GM19324 (cell line): ENCODE measurements at regions not wholly inside any gene's neighbourhood (a gene's known extent, or its start where the extent isn't known, plus 50 kb on each side); places are given as distances from the start of the nearest gene placed in this dataset.
"Not testable (repeated sequence)": the region's sequence is repeated elsewhere in the genome, so short reads cannot be mapped to it uniquely, and the experiment has no call there.

ENCODE experiments used
- ATAC-seq: cut with Tn5 transposase; IDR thresholded peaks from one replicate; pipeline ENCODE4 v1.9.1; 2021; ENCODE audit warnings: mild to moderate bottlenecking, moderate library complexity; ENCODE audit not compliant: unreplicated experiment, low FRiP score

- ATAC-seq = not testable (repeated sequence)
These were observed 299.3 kb downstream of the BCOR start for GRCh38 chrX:39798488-39798887.

DNA sequence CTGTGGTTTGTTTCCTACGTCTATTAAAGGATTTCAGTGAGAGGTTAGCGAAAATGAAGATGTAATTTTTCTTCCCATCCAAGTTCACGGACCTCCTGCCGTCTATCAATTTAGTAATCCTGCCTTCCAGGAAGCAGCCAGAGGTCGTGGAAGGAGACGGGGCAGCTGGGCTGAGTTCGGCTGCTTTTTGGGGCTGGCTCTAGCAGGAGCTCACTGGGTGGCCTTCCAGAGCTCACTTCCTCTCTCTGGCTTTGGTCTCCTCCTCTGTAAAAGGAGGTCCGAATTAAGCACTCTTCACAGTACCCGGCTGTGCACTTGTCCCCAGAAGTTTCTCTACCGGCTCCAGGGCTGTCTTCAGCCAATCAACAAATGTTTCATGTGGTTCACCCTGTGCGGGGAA lies 295.4 kb downstream of the BCOR start:
- ATAC-seq = no peak

DNA sequence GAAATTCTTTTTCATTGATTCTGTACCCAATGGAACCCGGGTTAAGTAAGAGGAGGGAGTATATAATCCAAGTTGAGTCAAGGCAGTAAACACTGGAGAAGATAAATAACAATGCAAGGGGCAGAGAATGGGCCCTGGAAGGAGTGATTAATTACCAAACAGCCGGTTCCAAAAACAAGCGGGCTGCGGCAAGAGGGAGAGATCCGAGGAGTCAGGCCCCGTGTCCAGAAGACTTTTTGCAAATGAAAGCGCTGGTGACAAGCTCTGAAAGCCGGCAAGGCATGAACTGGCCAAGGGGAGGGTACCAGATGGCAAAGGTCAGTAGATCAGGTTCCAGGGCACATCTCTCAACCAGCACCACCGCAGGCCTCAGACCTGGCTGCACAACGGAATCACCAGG lies 294.9 kb downstream of the BCOR start:
- no peak for ATAC-seq

GRCh38 chrX:39805022-39805421 lies 292.7 kb downstream of the BCOR start:
- no peak for ATAC-seq

DNA sequence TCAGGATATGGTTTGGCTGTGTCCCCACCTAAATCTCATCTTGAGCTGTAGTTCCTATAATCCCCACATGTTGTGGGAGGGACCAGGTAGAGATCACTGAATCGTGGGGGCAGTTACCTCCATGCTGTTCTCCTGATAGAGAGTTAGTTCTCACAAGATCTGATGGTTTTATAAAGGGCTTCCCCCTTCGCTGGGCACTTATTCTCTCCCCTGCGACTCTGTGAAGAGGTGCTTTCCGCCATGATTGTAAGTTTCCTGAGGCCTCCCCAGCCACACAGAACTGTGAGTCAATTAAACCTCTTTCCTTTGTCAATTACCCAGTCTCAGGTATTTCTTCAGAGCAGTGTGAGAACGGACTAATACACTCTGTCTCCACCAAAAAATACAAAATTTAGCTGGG lies 291.9 kb downstream of the BCOR start:
- no peak for ATAC-seq

- ATAC-seq = no peak
These were observed 289.3 kb downstream of the BCOR start for GRCh38 chrX:39808471-39808917.

DNA sequence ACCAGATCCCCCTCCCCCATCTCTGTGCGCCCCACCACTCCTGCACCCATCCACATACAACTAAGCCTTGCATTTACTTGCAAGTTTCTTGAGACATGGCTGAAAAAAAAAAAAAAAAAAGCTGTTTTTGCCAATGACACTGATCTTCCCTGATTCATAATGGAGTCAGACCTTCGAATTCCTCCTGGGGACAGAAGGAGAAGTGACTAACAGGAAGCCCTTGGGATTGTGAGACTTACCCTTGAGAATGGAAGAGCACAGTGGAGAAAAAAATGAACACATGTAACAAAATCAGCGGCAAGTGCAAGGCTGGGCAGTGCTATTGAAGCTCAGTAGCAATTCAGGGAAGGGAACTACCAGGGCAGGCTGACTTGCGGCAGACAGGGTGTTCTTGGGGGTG lies 288.4 kb downstream of the BCOR start:
- no peak for ATAC-seq

GRCh38 chrX:39810901-39811300 lies 286.9 kb downstream of the BCOR start:
- no peak for ATAC-seq

DNA sequence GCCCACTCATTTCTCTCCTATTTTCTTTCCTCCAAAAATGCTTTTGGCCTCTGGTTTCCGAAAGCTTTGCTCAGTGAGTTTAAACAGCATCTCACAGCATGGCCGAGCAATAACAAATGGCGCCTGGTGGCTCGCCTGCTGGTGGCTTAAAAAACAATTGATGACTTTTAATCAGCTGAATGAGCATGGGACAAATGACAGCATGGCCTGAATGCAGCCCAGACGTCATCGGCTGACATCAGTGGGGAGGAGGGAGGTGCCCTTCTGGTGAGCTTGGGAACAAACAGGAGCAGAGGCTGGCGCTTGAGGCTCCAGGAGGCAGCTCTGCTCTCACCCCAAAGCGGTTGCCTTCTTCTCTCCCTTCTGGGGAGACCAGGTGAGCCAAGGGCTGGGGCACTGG lies 286.4 kb downstream of the BCOR start:
- ATAC-seq = no peak

DNA sequence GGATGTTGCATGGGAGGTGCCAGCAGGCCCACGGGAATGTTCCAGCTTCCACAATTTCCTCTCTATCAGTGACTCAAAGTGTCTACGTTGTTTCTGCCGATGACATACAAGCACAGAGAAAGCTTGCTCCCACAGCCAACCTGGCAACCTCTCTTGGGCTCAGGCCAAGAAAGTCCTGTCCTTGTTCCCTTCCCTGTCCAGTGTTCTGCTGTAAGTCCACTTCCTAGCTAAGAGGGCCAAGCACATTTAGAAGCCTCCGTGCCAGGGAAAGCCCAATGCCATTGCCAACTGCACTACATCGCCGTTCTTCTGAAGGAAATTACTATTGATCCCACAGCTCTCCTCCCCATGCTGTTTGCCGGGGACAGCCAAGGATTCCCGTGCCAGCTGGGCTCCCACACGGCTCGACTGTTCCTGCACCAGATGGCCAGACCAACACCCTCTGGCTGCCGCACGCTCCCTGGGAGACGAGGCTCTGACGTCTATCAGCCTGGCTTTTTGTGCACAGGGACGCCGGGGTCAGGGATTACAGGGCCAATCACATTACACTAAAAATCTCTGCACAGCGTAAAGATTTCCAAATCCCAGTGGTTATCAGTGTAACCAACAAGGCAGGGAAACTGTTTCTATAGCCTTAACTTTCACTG lies 284.0 kb downstream of the BCOR start:
- no peak for ATAC-seq

DNA sequence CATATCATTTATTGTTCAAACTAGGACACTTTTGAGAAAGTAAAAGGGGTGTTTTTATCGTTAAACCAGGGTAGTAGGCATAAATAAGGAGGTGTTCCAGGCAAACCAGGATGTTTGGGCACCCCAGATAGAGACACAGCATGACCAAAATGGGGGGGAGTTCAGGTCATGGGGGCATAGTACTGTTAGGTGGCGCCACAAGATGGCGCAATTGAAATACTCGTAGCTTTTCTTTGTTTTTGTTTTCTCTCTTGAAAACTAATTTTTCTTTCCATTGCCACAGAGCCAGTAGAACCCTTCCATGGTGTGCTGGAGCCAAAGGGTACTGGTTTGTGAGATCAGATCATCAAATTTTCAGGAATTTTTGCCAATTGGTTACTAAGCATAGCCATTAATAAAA lies 283.4 kb downstream of the BCOR start:
- ATAC-seq = no peak

- no peak for ATAC-seq
These were observed 282.1 kb downstream of the BCOR start for GRCh38 chrX:39815631-39816030.

GRCh38 chrX:39816871-39817731 lies 280.7 kb downstream of the BCOR start:
- ATAC-seq = no peak

DNA sequence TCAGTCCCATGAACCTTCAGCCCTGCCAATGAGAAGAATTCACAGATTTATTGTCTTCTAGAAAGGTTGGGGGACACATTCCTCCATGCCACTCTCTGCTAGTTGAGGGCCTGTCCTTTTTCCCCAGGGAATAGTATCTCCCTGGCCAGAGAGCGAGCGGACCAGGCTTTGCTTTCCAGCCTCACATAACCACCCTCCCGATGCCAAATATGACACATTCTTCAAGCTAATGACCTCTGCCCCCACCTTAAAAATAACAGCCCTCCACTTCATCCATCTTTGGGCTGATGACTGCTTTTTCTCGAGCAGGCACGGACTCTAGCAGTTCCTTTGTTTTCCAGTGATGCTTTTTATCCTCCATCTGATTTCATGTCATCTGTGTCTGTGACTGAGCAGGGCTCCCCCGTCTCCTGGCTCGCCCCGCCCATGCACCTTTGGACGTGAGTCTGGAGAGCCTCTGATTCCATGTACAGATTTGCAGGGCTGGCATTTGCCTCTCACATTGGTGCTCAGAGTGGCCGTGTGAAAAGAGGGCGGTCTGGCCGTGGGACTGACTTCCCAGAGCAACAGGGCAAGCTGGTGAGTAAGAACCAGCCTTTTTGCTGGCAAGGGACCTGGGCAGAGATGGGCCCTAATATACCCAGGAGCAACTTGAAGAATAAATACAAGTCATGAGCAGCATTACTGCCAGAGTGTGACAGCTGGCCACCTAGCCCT lies 279.8 kb downstream of the BCOR start:
- no peak for ATAC-seq

DNA sequence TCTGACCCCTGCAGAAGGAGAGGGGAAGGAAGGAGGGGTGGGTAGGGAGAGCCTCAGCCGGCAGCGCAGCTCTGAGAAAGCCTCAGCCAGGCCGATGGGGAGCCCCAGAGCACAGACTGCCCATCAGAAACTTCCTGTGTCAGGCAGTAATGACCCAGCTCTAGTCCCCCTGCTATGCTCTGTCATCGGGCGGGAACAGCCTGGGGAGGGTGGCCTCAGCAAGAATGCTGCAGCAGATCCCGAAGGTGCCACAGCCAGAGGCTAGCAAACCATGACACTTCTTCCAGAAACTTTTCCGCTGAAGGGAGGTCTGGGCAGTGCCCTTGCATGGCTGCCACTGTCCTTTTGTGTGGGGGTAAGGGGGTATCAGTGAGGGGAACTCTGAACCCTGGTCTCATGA lies 279.0 kb downstream of the BCOR start:
- ATAC-seq = no peak

- no peak for ATAC-seq
These were observed 277.6 kb downstream of the BCOR start for GRCh38 chrX:39819921-39820849.

DNA sequence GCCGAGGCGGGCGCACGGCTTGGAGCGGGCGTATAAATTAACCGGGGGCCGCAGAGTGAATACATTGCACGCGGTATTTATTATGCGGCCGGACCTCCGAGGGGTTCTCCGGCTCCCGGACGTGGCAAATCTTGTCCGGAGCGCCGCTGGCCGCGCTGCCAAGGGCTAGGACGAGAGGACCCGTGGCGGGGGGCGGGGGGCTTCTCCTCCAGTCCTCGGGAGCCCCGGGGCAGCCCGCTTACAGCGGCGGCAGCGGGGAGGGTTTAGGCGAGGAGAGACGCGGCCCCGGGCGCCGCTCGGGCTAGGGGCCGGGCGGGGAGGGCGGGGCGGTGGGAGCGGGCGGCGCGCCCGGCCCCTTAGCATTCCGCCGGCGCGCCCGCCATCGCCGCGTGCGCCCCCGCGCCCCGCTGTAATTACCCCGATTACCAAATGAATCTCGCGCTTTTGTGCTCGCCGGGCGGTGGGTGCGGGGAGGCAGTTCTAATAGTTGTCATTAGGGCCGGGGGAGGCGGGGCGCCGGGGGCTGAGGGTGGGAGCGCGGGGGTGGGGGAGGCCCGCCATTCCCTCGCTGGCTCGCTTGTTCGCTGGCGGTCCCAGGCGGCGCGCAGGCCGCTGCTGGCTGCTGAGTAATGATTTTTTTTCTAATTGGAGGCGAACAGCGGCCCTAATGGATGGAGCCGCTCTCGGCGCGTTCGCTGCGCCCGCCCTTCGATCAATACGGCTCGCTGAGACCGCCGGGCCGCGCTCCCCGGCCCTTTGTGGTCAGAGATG lies 276.6 kb downstream of the BCOR start:
- ATAC-seq = no peak

GRCh38 chrX:39821709-39822095 lies 276.1 kb downstream of the BCOR start:
- ATAC-seq = no peak

GRCh38 chrX:39822133-39822748 lies 275.5 kb downstream of the BCOR start:
- ATAC-seq = no peak
